ENCODE measurements at regions not wholly inside any gene's neighbourhood (a gene's known extent, or its start where the extent isn't known, plus 50 kb on each side); places are given as distances from the start of the nearest gene placed in this dataset.

GRCh38 chr22:47851586-47851985 lies 1089.1 kb downstream of the TBC1D22A start:
- no peaks in the 10 kb centered on the region for H3K4me1 Mint-ChIP-seq
- no peak overlapping the region for H3K27ac Mint-ChIP-seq
- DNase-seq (ENCODE audit: low spot score in 2 of 2) (no peak), ATAC-seq (ENCODE audit: low read depth) (no peak)
- no peak overlapping the region for H3K4me3 Mint-ChIP-seq
- H3K9me3 Mint-ChIP-seq = no peaks in the 10 kb centered on the region
- peaks cover 5% of the 10 kb centered on the region for H3K27me3 Mint-ChIP-seq
- H3K36me3 Mint-ChIP-seq = no peaks in the 10 kb centered on the region

- Mint-ChIP-seq H3K27ac (no peak overlapping the region), H3K27me3 (peaks cover 3% of the 10 kb centered on the region), H3K9me3 (no peaks in the 10 kb centered on the region), H3K4me1 (no peaks in the 10 kb centered on the region), H3K36me3 (no peaks in the 10 kb centered on the region), H3K4me3 (no peak overlapping the region)
- no peak for ATAC-seq (ENCODE audit: low read depth)
- DNase-seq (ENCODE audit: low spot score in 2 of 2) = no peak
These were observed 1088.2 kb downstream of the TBC1D22A start for GRCh38 chr22:47850644-47851151.

- H3K36me3 Mint-ChIP-seq = no peaks in the 10 kb centered on the region
These were observed 1087.1 kb downstream of the TBC1D22A start for GRCh38 chr22:47849576-47849975.

GRCh38 chr22:47848184-47848920 lies 1085.9 kb downstream of the TBC1D22A start:
- Mint-ChIP-seq H3K27ac (no peak overlapping the region), H3K4me1 (no peaks in the 10 kb centered on the region), H3K4me3 (no peak overlapping the region), H3K27me3 (peaks cover 3% of the 10 kb centered on the region), H3K36me3 (no peaks in the 10 kb centered on the region), H3K9me3 (no peaks in the 10 kb centered on the region)
- no peak for DNase-seq (ENCODE audit: low spot score in 2 of 2)
- ATAC-seq (ENCODE audit: low read depth) = no peak

More at GRCh38 chr22:47849576-47849975, 1087.1 kb downstream of the TBC1D22A start:
- Mint-ChIP-seq H3K4me3 (no peak overlapping the region), H3K4me1 (no peaks in the 10 kb centered on the region), H3K9me3 (no peaks in the 10 kb centered on the region), H3K27me3 (peaks cover 3% of the 10 kb centered on the region), H3K27ac (no peak overlapping the region)
- ATAC-seq (ENCODE audit: low read depth) = no peak
- DNase-seq (ENCODE audit: low spot score in 2 of 2) = no peak

- Mint-ChIP-seq H3K27ac (no peak overlapping the region), H3K4me3 (no peak overlapping the region), H3K36me3 (no peaks in the 10 kb centered on the region), H3K27me3 (peaks cover 5% of the 10 kb centered on the region), H3K9me3 (no peaks in the 10 kb centered on the region), H3K4me1 (no peaks in the 10 kb centered on the region)
- ATAC-seq (ENCODE audit: low read depth) (no peak), DNase-seq (ENCODE audit: low spot score in 2 of 2) (no peak)
These were observed 1084.9 kb downstream of the TBC1D22A start for GRCh38 chr22:47847131-47847890.

GRCh38 chr22:47846206-47846605 lies 1083.8 kb downstream of the TBC1D22A start:
- H3K4me1 Mint-ChIP-seq = no peaks in the 10 kb centered on the region
- no peak overlapping the region for H3K4me3 Mint-ChIP-seq
- no peaks in the 10 kb centered on the region for H3K36me3 Mint-ChIP-seq
- no peak for ATAC-seq (ENCODE audit: low read depth)
- peaks cover 8% of the 10 kb centered on the region for H3K27me3 Mint-ChIP-seq
- no peaks in the 10 kb centered on the region for H3K9me3 Mint-ChIP-seq
- H3K27ac Mint-ChIP-seq = no peak overlapping the region
- DNase-seq (ENCODE audit: low spot score in 2 of 2) = no peak

GRCh38 chr22:47842119-47842518 lies 1079.7 kb downstream of the TBC1D22A start:
- no peak for ATAC-seq (ENCODE audit: low read depth)
- no peak overlapping the region for H3K4me3 Mint-ChIP-seq
- H3K27ac Mint-ChIP-seq = no peak overlapping the region
- H3K4me1 Mint-ChIP-seq = peaks cover 8% of the 10 kb centered on the region
- no peak for DNase-seq (ENCODE audit: low spot score in 2 of 2)
- peaks cover 2% of the 10 kb centered on the region for H3K9me3 Mint-ChIP-seq
- H3K27me3 Mint-ChIP-seq = peaks cover 19% of the 10 kb centered on the region
- no peaks in the 10 kb centered on the region for H3K36me3 Mint-ChIP-seq

- Mint-ChIP-seq H3K27me3 (peaks cover 26% of the 10 kb centered on the region), H3K4me1 (peaks cover 8% of the 10 kb centered on the region), H3K9me3 (peaks cover 2% of the 10 kb centered on the region), H3K36me3 (no peaks in the 10 kb centered on the region), H3K4me3 (no peak overlapping the region), H3K27ac (no peak overlapping the region)
- DNase-seq (ENCODE audit: low spot score in 2 of 2) = no peak
- ATAC-seq (ENCODE audit: low read depth) = no peak
These were observed 1078.7 kb downstream of the TBC1D22A start for GRCh38 chr22:47841156-47841555.

- Mint-ChIP-seq H3K9me3 (peaks cover 2% of the 10 kb centered on the region), H3K4me1 (peaks cover 8% of the 10 kb centered on the region), H3K27ac (no peak overlapping the region), H3K36me3 (no peaks in the 10 kb centered on the region), H3K27me3 (peaks cover 26% of the 10 kb centered on the region), H3K4me3 (no peak overlapping the region)
- ATAC-seq (ENCODE audit: low read depth) (no peak), DNase-seq (ENCODE audit: low spot score in 2 of 2) (no peak)
These were observed 1077.3 kb downstream of the TBC1D22A start for GRCh38 chr22:47839595-47840227.

- Mint-ChIP-seq H3K36me3 (no peaks in the 10 kb centered on the region), H3K9me3 (peaks cover 2% of the 10 kb centered on the region), H3K4me3 (no peak overlapping the region), H3K27ac (no peak overlapping the region), H3K4me1 (peaks cover 8% of the 10 kb centered on the region), H3K27me3 (peaks cover 29% of the 10 kb centered on the region)
- no peak for DNase-seq (ENCODE audit: low spot score in 2 of 2)
- ATAC-seq (ENCODE audit: low read depth) = no peak
These were observed 1075.3 kb downstream of the TBC1D22A start for GRCh38 chr22:47837703-47838102.

GRCh38 chr22:47836957-47837356 lies 1074.5 kb downstream of the TBC1D22A start:
- no peak overlapping the region for H3K4me3 Mint-ChIP-seq
- H3K9me3 Mint-ChIP-seq = peaks cover 2% of the 10 kb centered on the region
- H3K27ac Mint-ChIP-seq = no peak overlapping the region
- no peaks in the 10 kb centered on the region for H3K36me3 Mint-ChIP-seq
- ATAC-seq (ENCODE audit: low read depth) (no peak), DNase-seq (ENCODE audit: low spot score in 2 of 2) (no peak)
- H3K27me3 Mint-ChIP-seq = peaks cover 32% of the 10 kb centered on the region
- H3K4me1 Mint-ChIP-seq = peaks cover 10% of the 10 kb centered on the region

GRCh38 chr22:47835726-47836125 lies 1073.3 kb downstream of the TBC1D22A start:
- no peak for ATAC-seq (ENCODE audit: low read depth)
- no peak for DNase-seq (ENCODE audit: low spot score in 2 of 2)
- H3K36me3 Mint-ChIP-seq = no peaks in the 10 kb centered on the region
- H3K27ac Mint-ChIP-seq = no peak overlapping the region
- H3K4me3 Mint-ChIP-seq = no peak overlapping the region
- peaks cover 25% of the 10 kb centered on the region for H3K27me3 Mint-ChIP-seq
- peaks cover 10% of the 10 kb centered on the region for H3K4me1 Mint-ChIP-seq
- H3K9me3 Mint-ChIP-seq = peaks cover 2% of the 10 kb centered on the region

- peaks cover 3% of the 10 kb centered on the region for H3K27me3 Mint-ChIP-seq
- no peak for ATAC-seq (ENCODE audit: low read depth)
- H3K9me3 Mint-ChIP-seq = peaks cover 2% of the 10 kb centered on the region
- H3K36me3 Mint-ChIP-seq = no peaks in the 10 kb centered on the region
- H3K4me1 Mint-ChIP-seq = no peaks in the 10 kb centered on the region
- no peak overlapping the region for H3K27ac Mint-ChIP-seq
- no peak for DNase-seq (ENCODE audit: low spot score in 2 of 2)
- no peak overlapping the region for H3K4me3 Mint-ChIP-seq
These were observed 1063.6 kb downstream of the TBC1D22A start for GRCh38 chr22:47826016-47826415.

- H3K27ac Mint-ChIP-seq = no peak overlapping the region
These were observed 1060.0 kb downstream of the TBC1D22A start for GRCh38 chr22:47822422-47822821.

More at GRCh38 chr22:47822422-47822821, 1060.0 kb downstream of the TBC1D22A start:
- no peak for ATAC-seq (ENCODE audit: low read depth)
- no peaks in the 10 kb centered on the region for H3K36me3 Mint-ChIP-seq
- H3K27me3 Mint-ChIP-seq = peaks cover 1% of the 10 kb centered on the region
- no peak overlapping the region for H3K4me3 Mint-ChIP-seq
- no peaks in the 10 kb centered on the region for H3K4me1 Mint-ChIP-seq
- peaks cover 3% of the 10 kb centered on the region for H3K9me3 Mint-ChIP-seq
- DNase-seq (ENCODE audit: low spot score in 2 of 2) = no peak
